WERI-Rb-1 (cell line): ENCODE measurements at regions not wholly inside any gene's neighbourhood (a gene's known extent, or its start where the extent isn't known, plus 50 kb on each side); places are given as distances from the start of the nearest gene placed in this dataset.
"Not testable (repeated sequence)": the region's sequence is repeated elsewhere in the genome, so short reads cannot be mapped to it uniquely, and the experiment has no call there.

Experiments
- DNase-seq: peaks from one replicate; pipeline ENCODE4 v3.0.0-alpha.2; 2020
- H3K27ac ChIP-seq: fragments of 250-450 bp; sonication (Bioruptor Pico); 2 replicates; pipeline ENCODE4 v1.5.1; 2020; ENCODE audit warnings: mild to moderate bottlenecking, moderate library complexity
- H3K27me3 ChIP-seq: fragments of 250-450 bp; sonication (Bioruptor Pico); 2 replicates; pipeline ENCODE4 v1.5.1; 2021; ENCODE audit warnings: mild to moderate bottlenecking, low read depth, moderate library complexity; ENCODE audit not compliant: insufficient read depth, severe bottlenecking
- H3K36me3 ChIP-seq: fragments of 250-450 bp; sonication (Bioruptor Pico); 2 replicates; pipeline ENCODE4 v1.5.1; 2020; ENCODE audit warnings: mild to moderate bottlenecking, moderate library complexity
- H3K4me3 ChIP-seq: 2 replicates; pipeline ENCODE4 v1.5.1; 2011; ENCODE audit warnings: low read depth, mild to moderate bottlenecking, control low read depth, low read length
- H3K9me3 ChIP-seq: fragments of 250-450 bp; sonication (Bioruptor Pico); 2 replicates; pipeline ENCODE4 v1.5.1; 2021; ENCODE audit warnings: mild to moderate bottlenecking, moderate library complexity; ENCODE audit not compliant: severe bottlenecking
- CTCF ChIP-seq: IDR thresholded peaks from 2 replicates; pipeline ENCODE4 v1.5.1; 2011; ENCODE audit warnings: low read depth, mild to moderate bottlenecking, control low read depth, inconsistent platforms, low read length

- Histone ChIP-seq H3K4me3 (no peak overlapping the region), H3K27ac (no peak overlapping the region), H3K36me3 (no peaks in the 10 kb centered on the region), H3K27me3 (no peaks in the 10 kb centered on the region), H3K9me3 (peaks cover 5% of the 10 kb centered on the region)
- no peak for TF ChIP-seq CTCF
- no peak for DNase-seq
These were observed 228.5 kb upstream of the FSIP2 start for GRCh38 chr2:185510060-185510459.

GRCh38 chr2:185511925-185512324 is 226.7 kb upstream of the FSIP2 start:
- Histone ChIP-seq H3K36me3 (no peaks in the 10 kb centered on the region), H3K4me3 (no peak overlapping the region), H3K27me3 (no peaks in the 10 kb centered on the region), H3K9me3 (peaks cover 5% of the 10 kb centered on the region), H3K27ac (no peak overlapping the region)
- no peak for TF ChIP-seq CTCF
- DNase-seq = no peak

- Histone ChIP-seq H3K27ac (no peak overlapping the region), H3K36me3 (no peaks in the 10 kb centered on the region), H3K4me3 (no peak overlapping the region), H3K27me3 (no peaks in the 10 kb centered on the region), H3K9me3 (no peaks in the 10 kb centered on the region)
- 0 out of 2 replicates have a peak, but pooled peaks have one; percentile 2 for TF ChIP-seq CTCF
- DNase-seq = no peak
These were observed 216.1 kb upstream of the FSIP2 start for GRCh38 chr2:185522472-185522871.

- H3K27ac ChIP-seq, H3K9me3 ChIP-seq, H3K27me3 ChIP-seq, H3K36me3 ChIP-seq, DNase-seq, H3K4me3 ChIP-seq: not testable (repeated sequence)
These were observed 214.4 kb upstream of the FSIP2 start for GRCh38 chr2:185524242-185524641.

- H3K27ac ChIP-seq = no peak overlapping the region
- no peaks in the 10 kb centered on the region for H3K36me3 ChIP-seq
- TF ChIP-seq CTCF = no peak
- H3K27me3 ChIP-seq = no peaks in the 10 kb centered on the region
- no peak for DNase-seq
- H3K4me3 ChIP-seq = no peak overlapping the region
- no peaks in the 10 kb centered on the region for H3K9me3 ChIP-seq
These were observed 212.4 kb upstream of the FSIP2 start for GRCh38 chr2:185526161-185526560.

- no peaks in the 10 kb centered on the region for H3K27me3 ChIP-seq
- H3K27ac ChIP-seq = no peak overlapping the region
- H3K36me3 ChIP-seq = no peaks in the 10 kb centered on the region
- no peaks in the 10 kb centered on the region for H3K9me3 ChIP-seq
- DNase-seq = no peak
- TF ChIP-seq CTCF = no peak
- no peak overlapping the region for H3K4me3 ChIP-seq
These were observed 206.9 kb upstream of the FSIP2 start for GRCh38 chr2:185531721-185532120.
